ENCODE measurements at regions not wholly inside any gene's neighbourhood (a gene's known extent, or its start where the extent isn't known, plus 50 kb on each side); places are given as distances from the start of the nearest gene placed in this dataset.

DNA sequence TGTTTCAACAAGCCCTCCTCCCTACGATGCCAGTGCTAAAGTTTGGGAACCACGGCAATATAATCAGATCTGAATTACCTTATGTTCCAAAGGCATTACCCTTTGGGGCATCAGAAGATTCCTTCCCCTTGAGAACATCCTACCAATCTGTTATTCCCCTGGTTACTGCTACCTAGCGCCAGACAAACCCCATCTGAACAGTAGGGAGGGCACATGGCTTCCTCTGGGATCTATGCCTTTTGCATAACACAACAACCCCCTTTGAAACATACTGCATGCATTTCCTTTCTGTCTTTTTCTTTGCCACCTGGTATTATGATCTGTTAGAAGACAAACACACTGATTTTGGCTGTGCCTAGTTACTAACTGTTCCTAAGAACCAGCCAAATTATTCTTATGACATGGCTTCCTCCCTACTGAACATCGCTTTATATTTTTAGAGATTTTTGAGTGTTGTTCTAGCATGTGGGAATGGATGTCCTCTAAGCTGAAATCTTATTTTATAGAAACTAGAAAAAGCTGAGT, 103.9 kb upstream of the DAPK1 start:
- TF ChIP-seq EZH2phosphoT487 (IDR thresholded peaks at IDR 0.05; ENCODE audit: insufficient read depth, low read depth): no peak
- TF ChIP-seq EZH2 (IDR thresholded peaks at IDR 0.05; ENCODE audit: insufficient read depth, poor library complexity, severe bottlenecking): no peak
